ENCODE measurements at regions not wholly inside any gene's neighbourhood (a gene's known extent, or its start where the extent isn't known, plus 50 kb on each side); places are given as distances from the start of the nearest gene placed in this dataset.

GRCh38 chr2:54374591-54375364 is 81.3 kb upstream of the SPTBN1 start:
- no peak for TF ChIP-seq CTCF (IDR thresholded peaks at IDR 0.05; ENCODE audit: unreplicated experiment)
- CTCF ChIA-PET = interaction anchor here (0.6 kb wide), 1 partner anchor 963 kb away, joined by 3 read pairs; no protein-coding TSS in a partner anchor
- Mint-ChIP-seq H3K27me3 (ENCODE audit: unreplicated experiment) (no peaks in the 10 kb centered on the region), H3K4me1 (ENCODE audit: low read depth, unreplicated experiment) (no peaks in the 10 kb centered on the region), H3K4me3 (ENCODE audit: low read depth, unreplicated experiment) (no peak overlapping the region), H3K27ac (ENCODE audit: unreplicated experiment) (no peak overlapping the region), H3K9me3 (ENCODE audit: low read depth, unreplicated experiment) (no peaks in the 10 kb centered on the region), H3K36me3 (ENCODE audit: insufficient read depth, unreplicated experiment) (no peaks in the 10 kb centered on the region)
- intact Hi-C loops (cut with micrococcal nuclease; ENCODE audit: unreplicated experiment) = no loop called here
- no TSS peak for BruUV-seq (replicated peaks)
- DNase-seq = no peak

- no peaks in the 10 kb centered on the region for H3K4me1 Mint-ChIP-seq (ENCODE audit: low read depth, unreplicated experiment)
- H3K27me3 Mint-ChIP-seq (ENCODE audit: unreplicated experiment) = no peaks in the 10 kb centered on the region
- H3K36me3 Mint-ChIP-seq (ENCODE audit: insufficient read depth, unreplicated experiment) = no peaks in the 10 kb centered on the region
- no peak overlapping the region for H3K4me3 Mint-ChIP-seq (ENCODE audit: low read depth, unreplicated experiment)
- BruUV-seq (replicated peaks) = no TSS peak
- DNase-seq = no peak
- no peak for TF ChIP-seq CTCF (IDR thresholded peaks at IDR 0.05; ENCODE audit: unreplicated experiment)
- no peak overlapping the region for H3K27ac Mint-ChIP-seq (ENCODE audit: unreplicated experiment)
- CTCF ChIA-PET = interaction anchor here (1.2 kb wide), 1 partner anchor 200 kb away, joined by 4 read pairs; no protein-coding TSS in a partner anchor
- intact Hi-C loops (cut with micrococcal nuclease; ENCODE audit: unreplicated experiment) = no loop called here
- no peaks in the 10 kb centered on the region for H3K9me3 Mint-ChIP-seq (ENCODE audit: low read depth, unreplicated experiment)
Measured at GRCh38 chr2:54377451-54377850, 78.7 kb upstream of the SPTBN1 start.

- BruUV-seq (replicated peaks) = no TSS peak
- CTCF ChIA-PET = interaction anchor here (1.2 kb wide), 1 partner anchor 200 kb away, joined by 4 read pairs; no protein-coding TSS in a partner anchor
- no peak for DNase-seq
- H3K9me3 Mint-ChIP-seq (ENCODE audit: low read depth, unreplicated experiment) = no peaks in the 10 kb centered on the region
- no peak for TF ChIP-seq CTCF (IDR thresholded peaks at IDR 0.05; ENCODE audit: unreplicated experiment)
- no peak overlapping the region for H3K27ac Mint-ChIP-seq (ENCODE audit: unreplicated experiment)
- H3K36me3 Mint-ChIP-seq (ENCODE audit: insufficient read depth, unreplicated experiment) = no peaks in the 10 kb centered on the region
- no peaks in the 10 kb centered on the region for H3K27me3 Mint-ChIP-seq (ENCODE audit: unreplicated experiment)
- intact Hi-C loops (cut with micrococcal nuclease; ENCODE audit: unreplicated experiment) = no loop called here
- H3K4me3 Mint-ChIP-seq (ENCODE audit: low read depth, unreplicated experiment) = no peak overlapping the region
- H3K4me1 Mint-ChIP-seq (ENCODE audit: low read depth, unreplicated experiment) = no peaks in the 10 kb centered on the region
Measured at GRCh38 chr2:54377901-54378493, 78.1 kb upstream of the SPTBN1 start.

DNA sequence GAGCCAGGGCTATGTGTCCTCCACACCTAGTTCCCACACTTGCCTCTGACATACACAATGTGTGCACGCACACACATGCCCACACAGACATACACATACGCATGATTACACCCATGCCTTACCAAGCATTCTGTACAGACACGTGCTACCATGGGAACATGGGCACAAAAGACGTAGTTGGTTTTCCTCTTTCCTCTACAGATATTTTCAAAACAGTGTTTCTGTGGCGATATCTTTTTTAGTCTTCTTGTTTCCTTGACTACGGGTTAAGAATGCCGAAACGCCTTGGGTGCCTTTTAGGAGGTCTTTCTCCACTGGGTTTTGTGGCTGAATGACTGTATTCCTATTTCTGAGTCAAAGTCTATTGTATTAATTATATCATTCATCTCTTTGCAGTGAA is 75.5 kb upstream of the SPTBN1 start:
- Mint-ChIP-seq H3K4me1 (ENCODE audit: low read depth, unreplicated experiment) (no peaks in the 10 kb centered on the region), H3K27ac (ENCODE audit: unreplicated experiment) (no peak overlapping the region), H3K27me3 (ENCODE audit: unreplicated experiment) (no peaks in the 10 kb centered on the region), H3K36me3 (ENCODE audit: insufficient read depth, unreplicated experiment) (no peaks in the 10 kb centered on the region), H3K4me3 (ENCODE audit: low read depth, unreplicated experiment) (no peak overlapping the region), H3K9me3 (ENCODE audit: low read depth, unreplicated experiment) (no peaks in the 10 kb centered on the region)
- DNase-seq = no peak
- TF ChIP-seq CTCF (IDR thresholded peaks at IDR 0.05; ENCODE audit: unreplicated experiment) = no peak
- intact Hi-C loops (cut with micrococcal nuclease; ENCODE audit: unreplicated experiment) = no loop called here
- CTCF ChIA-PET = no interaction called here
- BruUV-seq (replicated peaks) = no TSS peak
